GM19438 (cell line): ENCODE measurements at regions not wholly inside any gene's neighbourhood (a gene's known extent, or its start where the extent isn't known, plus 50 kb on each side); places are given as distances from the start of the nearest gene placed in this dataset.

Experiments used
- ATAC-seq: cut with Tn5 transposase; IDR thresholded peaks from one replicate; pipeline ENCODE4 v1.9.1; 2021; ENCODE audit warnings: low read depth; ENCODE audit not compliant: unreplicated experiment

DNA sequence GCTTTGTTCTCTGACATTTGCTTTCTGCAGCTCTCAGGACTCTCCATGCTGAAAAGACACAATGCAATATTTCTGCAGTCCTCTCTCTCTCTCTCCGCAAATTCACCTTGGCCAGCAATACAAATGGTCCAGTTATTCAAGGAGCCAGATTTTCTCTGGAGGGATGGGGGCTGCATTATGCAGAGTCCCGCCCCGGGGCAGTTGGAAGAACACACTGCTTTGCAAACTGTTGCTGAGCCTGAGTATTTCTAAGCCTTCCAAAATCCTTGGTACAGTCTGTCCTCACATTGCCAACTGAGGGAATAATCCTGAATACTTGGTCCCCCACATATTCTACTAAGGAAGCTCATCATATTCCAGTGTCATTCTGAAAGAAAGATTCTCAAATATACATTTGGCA lies 94.3 kb upstream of the ZC3H12C start:
- ATAC-seq: no peak

GRCh38 chr11:110000031-110000502 lies 93.1 kb upstream of the ZC3H12C start:
- peak; percentile 90 for ATAC-seq

GRCh38 chr11:110000850-110001249 lies 92.3 kb upstream of the ZC3H12C start:
- ATAC-seq: no peak

GRCh38 chr11:110003426-110003825 lies 89.8 kb upstream of the ZC3H12C start:
- ATAC-seq: no peak

DNA sequence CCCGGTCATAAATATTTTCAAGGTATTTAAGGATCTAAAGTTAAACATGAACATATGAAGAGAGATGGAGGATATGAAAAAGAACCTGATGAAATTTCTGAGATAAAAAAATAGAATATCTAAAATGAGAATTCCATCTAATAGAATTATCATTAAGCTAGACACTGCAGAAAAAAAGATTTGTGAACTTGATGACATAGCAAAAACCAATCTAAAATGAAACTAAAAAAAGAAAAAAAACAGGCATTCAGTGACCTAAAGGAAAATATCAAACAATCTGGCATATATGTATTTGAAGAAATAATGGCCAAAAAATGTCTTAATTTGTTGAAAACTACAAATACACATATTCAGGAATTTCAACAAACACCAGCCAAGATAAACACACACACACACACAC lies 81.6 kb upstream of the ZC3H12C start:
- ATAC-seq: no peak

GRCh38 chr11:110015695-110016094 lies 77.5 kb upstream of the ZC3H12C start:
- no peak for ATAC-seq

GRCh38 chr11:110019675-110020074 lies 73.5 kb upstream of the ZC3H12C start:
- ATAC-seq: no peak

DNA sequence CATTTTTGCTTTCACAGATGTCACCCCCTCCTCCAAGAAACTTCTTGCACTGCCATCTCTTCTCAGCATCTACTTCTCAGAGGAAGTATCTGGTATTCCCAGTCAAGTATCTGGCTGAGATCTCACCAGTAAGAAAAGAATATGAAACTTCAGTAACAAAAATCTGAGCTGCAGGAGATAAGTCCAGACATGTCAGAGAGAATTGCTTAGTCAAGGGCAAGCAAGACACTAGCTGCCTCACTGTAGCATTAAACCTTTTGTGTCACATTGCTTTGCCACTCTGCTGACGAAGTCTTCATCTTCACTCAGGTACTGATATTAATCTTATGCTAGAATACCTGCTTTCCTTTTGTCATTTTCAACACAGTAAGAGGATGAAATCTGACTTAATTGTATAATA lies 70.6 kb upstream of the ZC3H12C start:
- no peak for ATAC-seq

GRCh38 chr11:110023711-110024110 lies 69.5 kb upstream of the ZC3H12C start:
- no peak for ATAC-seq

DNA sequence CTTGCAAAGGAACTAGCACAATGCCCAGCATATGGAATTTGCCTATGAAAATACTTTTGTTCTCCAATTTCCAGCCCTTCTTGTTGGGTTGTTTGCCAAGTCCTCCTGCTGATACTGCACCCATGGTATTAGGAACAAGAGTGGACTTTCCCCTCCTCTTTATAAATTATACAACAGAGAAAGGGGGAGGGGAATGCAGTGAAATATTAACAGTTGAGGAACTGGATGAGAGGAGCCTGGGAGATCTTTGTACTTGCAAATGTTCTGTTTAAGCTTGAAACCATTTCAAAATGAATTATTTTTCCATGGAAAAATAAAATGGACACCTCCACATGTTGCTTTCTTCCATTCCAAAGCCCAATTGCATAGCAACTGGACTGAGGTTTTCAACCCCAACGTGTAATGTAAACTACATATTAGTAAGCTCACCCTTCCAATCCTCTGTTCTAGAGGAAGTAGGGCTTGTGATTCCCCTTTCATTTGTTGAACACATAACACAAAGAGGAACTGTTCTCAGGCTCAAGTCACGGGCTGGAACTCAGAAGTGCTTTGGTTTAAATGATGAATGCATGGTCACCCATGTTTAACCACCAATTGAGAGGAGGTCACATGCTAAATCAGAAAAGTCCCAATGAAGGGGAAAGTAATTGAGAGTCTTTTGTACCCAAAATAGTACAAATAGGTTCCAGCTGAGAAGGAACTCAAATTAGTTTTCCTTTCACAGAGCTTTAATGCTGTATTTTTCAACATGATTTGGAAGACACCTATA lies 66.2 kb upstream of the ZC3H12C start:
- peak; percentile 94 for ATAC-seq

- peak; percentile 33 for ATAC-seq
These were observed 65.4 kb upstream of the ZC3H12C start for GRCh38 chr11:110027627-110028371.

GRCh38 chr11:110028921-110029320 lies 64.3 kb upstream of the ZC3H12C start:
- no peak for ATAC-seq

DNA sequence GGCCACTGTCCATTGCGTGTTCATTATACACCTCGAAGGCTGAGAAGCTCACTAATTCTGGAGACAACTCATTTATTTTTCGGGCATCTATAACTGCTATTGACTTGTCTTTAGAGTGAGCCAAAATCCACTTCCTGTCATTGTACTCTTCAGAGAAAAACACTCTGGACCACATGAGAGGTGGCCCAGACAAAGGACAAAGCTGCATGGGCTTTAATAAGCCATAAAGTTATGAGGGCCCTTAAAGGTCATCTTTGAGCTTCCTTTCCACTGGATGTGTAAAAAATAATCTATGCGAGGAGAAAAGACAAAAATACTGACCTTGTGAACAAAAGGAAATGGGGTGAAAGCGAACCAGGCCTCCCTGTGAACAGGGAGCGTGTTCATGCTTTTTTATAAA lies 63.5 kb upstream of the ZC3H12C start:
- ATAC-seq: no peak

DNA sequence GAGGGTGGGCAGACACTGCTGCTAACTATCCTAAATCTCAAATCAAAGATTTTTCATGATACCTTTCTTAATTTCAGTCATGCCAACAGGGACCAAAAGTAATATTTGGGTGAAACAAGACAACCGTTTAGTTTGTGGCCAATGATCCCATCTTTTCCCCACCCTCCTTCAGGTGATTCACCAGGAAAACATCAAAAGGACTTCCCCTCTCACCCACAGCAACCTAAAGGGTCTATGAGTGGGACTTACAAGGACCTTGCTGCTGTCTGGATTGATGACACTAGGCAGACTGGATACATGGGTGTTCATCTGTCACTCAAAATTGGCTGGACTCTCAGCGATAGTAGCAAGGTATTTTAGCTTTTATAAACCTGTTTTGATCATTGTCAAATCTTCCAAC lies 62.0 kb upstream of the ZC3H12C start:
- no peak for ATAC-seq

DNA sequence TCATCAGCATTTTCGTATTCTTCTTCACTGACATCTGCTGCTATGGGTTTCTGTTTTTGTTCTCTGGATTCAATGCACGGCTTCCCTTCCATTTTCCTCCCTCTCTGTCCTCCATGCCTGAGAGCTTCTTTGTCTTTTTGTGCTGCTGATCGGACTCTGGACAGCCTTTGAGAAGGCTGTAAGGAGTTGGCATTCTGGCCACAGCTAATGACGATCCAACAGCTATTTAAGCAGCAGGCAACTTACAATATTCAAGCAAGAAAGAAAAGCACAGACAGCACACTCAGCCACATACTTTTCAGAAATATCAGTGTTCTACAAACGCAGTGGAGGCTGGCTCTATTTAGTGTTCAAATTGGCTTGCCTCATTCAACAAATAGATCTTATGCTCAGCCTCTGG lies 60.9 kb upstream of the ZC3H12C start:
- ATAC-seq: no peak

- no peak for ATAC-seq
These were observed 60.1 kb upstream of the ZC3H12C start for GRCh38 chr11:110032957-110033570.

DNA sequence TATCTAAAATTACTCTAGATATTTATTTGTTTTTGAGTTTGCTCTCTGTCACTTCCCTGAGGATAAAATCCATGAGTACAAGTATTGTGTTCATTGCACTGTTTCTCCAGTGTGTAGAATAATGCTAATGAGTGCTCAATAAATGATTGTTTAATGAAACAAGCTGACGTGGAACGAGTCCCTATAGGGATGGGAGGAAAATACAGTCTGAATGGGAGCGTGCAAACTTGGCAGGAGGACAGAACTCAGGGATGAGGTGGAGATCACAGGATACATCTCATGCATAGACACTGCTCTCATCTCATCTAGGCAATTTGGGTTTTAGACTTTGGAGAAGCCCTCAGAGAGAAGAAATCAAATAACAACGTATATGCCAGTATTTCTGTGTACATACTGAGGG lies 58.4 kb upstream of the ZC3H12C start:
- no peak for ATAC-seq

DNA sequence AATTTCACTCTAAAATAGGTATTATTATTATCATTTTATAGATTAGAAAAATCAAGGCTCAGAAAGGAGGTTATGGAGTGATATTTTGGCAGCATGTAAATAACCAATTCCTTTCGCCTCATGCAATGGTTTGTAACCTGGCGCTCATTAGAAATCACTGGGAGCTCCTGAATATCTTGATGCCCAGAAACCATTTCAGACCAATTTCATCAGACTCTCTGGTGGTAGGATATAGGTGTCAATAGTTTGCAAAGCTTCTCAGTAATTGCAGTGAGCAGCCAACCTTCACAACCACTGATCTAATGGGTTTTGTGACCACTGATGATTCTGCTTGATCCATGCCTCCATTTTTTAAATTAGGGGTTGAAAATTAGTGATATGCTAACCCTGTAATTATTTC lies 57.8 kb upstream of the ZC3H12C start:
- ATAC-seq: no peak

GRCh38 chr11:110038201-110038600 lies 55.0 kb upstream of the ZC3H12C start:
- no peak for ATAC-seq
